HG03108 (cell line): ENCODE measurements at regions not wholly inside any gene's neighbourhood (a gene's known extent, or its start where the extent isn't known, plus 50 kb on each side); places are given as distances from the start of the nearest gene placed in this dataset.
"Not testable (repeated sequence)": the region's sequence is repeated elsewhere in the genome, so short reads cannot be mapped to it uniquely, and the experiment has no call there.

Experiments
- ATAC-seq: cut with Tn5 transposase; IDR thresholded peaks from one replicate; pipeline ENCODE4 v1.9.1; 2021; ENCODE audit warnings: moderate library complexity; ENCODE audit not compliant: unreplicated experiment

GRCh38 chr7:65797086-65797485 is 75.8 kb upstream of the VKORC1L1 start:
- ATAC-seq: not testable (repeated sequence)

DNA sequence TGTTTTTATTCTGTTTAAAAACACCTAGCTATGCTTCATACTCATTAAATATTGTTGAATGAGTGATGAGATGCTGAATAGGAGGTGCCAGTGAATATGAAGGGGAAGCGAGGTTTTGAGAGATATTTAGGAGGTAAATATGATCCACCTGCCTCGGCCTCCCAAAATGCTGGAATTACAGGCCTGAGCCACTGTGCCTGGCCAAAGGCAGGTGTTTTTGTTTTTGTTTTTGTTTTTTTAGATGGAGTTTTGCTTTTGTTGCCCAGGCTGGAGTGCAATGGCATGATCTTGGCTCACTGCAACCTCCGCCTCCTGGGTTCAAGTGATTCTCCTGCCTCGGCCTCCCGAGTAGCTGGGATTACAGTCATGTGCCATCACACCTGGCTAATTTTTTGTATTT is 75.3 kb upstream of the VKORC1L1 start:
- ATAC-seq: not testable (repeated sequence)

GRCh38 chr7:65798111-65799075 is 74.5 kb upstream of the VKORC1L1 start:
- ATAC-seq: peak; percentile 96

DNA sequence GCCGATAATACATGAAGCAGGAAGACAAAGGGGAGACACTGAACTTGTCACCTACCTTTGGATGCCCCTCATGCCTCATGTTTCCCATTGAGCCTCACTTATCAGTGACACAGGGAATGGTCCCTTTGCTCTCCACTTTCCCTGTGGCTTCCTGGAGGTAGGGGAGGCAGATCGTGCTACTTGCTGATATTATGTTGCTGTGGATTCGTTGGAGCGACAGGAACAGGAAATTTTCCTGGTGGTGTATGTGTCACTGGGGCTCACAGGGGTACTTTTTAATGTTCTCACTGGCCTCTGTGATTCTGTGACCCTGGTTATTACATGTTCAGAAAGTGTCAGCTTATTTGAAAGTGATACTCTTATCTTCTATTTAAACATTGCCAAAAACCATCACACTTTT is 72.7 kb upstream of the VKORC1L1 start:
- not testable (repeated sequence) for ATAC-seq

DNA sequence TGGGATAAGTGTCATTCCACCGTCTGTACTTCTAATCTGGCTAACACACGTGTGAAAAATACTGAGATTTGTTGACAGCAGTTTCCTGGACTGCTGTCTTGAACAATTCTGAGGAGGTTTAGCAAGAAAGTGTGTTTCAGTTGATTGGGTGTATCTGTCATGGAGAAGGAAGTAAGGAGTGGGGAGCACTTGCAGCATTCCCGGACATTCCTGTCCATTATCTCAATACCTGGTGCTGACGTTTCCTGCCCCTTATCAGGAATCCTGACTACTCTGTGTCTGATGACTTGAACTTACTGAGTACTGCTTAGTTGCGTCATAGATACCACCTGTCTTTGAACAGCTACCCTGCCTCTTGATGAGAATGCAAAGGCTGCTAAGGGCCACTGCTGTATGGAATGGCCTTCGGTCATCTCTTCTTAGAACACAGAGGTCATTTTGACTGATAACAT is 72.0 kb upstream of the VKORC1L1 start:
- ATAC-seq: no peak

DNA sequence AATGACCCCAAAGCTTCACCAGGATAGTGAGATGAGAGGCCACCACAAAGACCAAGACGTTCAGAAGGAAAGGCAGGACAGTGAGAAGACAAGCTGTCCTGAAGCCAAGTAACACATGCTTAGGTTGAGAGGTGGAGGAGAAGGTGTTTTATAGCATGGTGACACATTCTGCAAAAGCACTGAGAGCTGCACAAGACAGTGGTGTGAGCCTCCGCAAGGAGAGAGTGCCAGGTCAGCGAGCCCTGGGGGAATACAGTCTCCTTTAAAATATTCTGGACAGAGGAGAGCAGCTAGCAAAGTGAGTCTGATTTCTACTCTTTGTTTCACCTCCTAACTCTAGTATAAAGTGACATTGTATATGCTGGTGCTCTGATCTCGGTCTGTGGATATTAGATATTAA is 68.0 kb upstream of the VKORC1L1 start:
- ATAC-seq: no peak

DNA sequence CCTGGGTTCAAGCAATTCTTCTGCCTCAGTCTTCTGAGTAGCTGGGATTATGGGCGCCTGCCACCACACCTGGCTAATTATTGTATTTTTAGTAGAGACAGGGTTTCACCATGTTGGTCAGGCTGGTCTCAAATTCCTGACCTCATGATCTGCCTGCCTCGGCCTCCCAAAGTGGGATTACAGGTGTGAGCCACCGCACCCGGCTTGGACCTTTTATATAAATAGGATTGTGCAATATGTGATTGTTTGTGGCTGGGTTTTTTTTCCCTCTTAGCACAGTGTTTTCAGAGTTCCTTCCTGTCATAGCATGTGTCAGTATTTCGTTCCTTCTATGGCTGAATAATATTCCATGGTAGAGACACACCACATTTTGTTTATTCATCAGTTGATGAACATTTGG is 65.8 kb upstream of the VKORC1L1 start:
- ATAC-seq: not testable (repeated sequence)

DNA sequence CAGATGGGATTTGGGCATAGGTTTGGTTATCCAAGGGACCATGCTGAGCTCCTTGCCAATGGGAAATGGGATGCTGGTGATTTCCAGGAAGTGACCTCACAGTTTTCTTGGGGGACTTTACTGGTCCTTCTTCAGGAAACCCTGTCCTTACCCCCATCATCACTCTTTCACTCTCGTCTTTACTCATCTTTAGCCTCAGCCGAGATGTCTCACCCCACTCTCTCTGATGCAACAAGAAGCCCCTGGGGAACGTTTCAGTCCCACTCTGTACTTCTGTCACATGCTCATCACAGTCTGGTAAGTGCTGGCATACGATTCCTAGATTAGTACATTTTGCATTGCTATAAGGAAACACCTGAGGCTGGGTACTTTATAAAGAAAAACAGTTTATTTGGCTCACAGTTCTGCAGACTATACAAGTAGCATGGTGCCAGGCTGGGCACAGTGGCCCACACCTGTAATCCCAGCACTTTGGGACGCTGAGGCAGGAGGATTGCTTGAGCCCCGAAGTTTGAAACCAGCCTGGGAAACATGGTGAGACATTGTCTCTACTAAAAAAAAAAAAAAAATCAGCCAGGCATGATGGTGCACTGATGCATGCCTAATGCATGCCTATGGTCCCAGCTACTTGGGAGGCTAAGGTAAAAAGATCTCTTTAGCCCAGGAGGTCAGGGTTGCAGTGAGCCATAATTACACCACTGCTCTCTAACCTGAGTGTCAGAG is 63.5 kb upstream of the VKORC1L1 start:
- peak; percentile 91 for ATAC-seq

DNA sequence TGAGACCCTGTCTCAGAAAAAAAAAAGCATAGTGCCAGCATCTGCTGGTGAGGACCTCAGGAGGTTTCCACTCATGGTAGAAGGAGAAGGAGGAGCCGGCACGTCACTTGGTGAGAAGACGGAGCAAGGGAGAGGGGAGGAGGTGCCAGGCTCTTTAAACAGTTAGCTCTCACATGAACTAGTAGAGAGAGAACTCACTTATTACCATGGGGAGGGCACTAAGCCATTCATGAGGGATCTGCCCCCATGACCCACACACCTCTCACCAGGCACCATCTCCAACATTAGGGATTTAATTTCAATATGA is 62.9 kb upstream of the VKORC1L1 start:
- no peak for ATAC-seq

DNA sequence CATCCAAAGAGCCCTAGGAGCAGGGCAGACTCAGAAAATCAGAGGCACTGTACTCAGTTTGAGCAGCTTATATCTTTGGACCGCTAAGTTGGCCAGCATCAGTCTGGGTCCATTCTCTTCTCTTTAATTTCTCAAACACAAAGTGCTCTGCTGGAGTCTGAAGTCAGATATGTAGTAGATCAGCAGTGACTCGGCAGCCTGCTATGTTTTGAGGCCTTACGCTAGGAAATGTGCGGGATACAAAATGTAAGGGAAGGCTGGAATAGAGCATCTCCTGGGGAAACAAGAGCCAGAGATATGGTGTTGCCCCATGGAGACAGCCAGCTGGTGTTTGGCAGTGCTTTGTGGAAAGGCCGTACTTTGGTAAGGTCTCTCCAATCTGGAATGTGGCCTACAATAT is 60.6 kb upstream of the VKORC1L1 start:
- no peak for ATAC-seq

- not testable (repeated sequence) for ATAC-seq
Measured at GRCh38 chr7:65814556-65815167, 58.2 kb upstream of the VKORC1L1 start.

GRCh38 chr7:65820287-65820950 is 52.5 kb upstream of the VKORC1L1 start:
- no peak for ATAC-seq
